NCI-H146 treated with DMSO at 0.1 percent for 48 hours (cell line): ENCODE measurements at regions not wholly inside any gene's neighbourhood (a gene's known extent, or its start where the extent isn't known, plus 50 kb on each side); places are given as distances from the start of the nearest gene placed in this dataset.

Experiments
- DNase-seq: peaks from one replicate; lab custom pipeline; 2025; ENCODE audit not compliant: unreplicated experiment; lab: John Stamatoyannopoulos, UW

- no peak for DNase-seq
Measured at GRCh38 chr5:1669276-1670155, 130.1 kb downstream of the MRPL36 start.

- peak; percentile 46 for DNase-seq
Measured at GRCh38 chr5:1668141-1668721, 131.4 kb downstream of the MRPL36 start.

GRCh38 chr5:1667648-1668140 is 131.9 kb downstream of the MRPL36 start:
- DNase-seq, result no peak

- no peak for DNase-seq
Measured at GRCh38 chr5:1666812-1667588, 132.6 kb downstream of the MRPL36 start.

GRCh38 chr5:1666221-1666620 is 133.4 kb downstream of the MRPL36 start:
- DNase-seq, result no peak

GRCh38 chr5:1665803-1666202 is 133.8 kb downstream of the MRPL36 start:
- DNase-seq, result no peak

GRCh38 chr5:1665231-1665630 is 134.4 kb downstream of the MRPL36 start:
- DNase-seq, result no peak

GRCh38 chr5:1663186-1663585 is 136.5 kb downstream of the MRPL36 start:
- DNase-seq, result no peak

- no peak for DNase-seq
Measured at GRCh38 chr5:1662559-1663085, 137.0 kb downstream of the MRPL36 start.

GRCh38 chr5:1661831-1662558 is 137.6 kb downstream of the MRPL36 start:
- DNase-seq, result no peak

GRCh38 chr5:1661311-1661710 is 137.6 kb upstream of the LPCAT1 start:
- DNase-seq, result no peak

GRCh38 chr5:1660511-1660910 is 136.8 kb upstream of the LPCAT1 start:
- DNase-seq, result no peak

GRCh38 chr5:1660001-1660400 is 136.2 kb upstream of the LPCAT1 start:
- no peak for DNase-seq

GRCh38 chr5:1659100-1659981 is 135.6 kb upstream of the LPCAT1 start:
- DNase-seq, result no peak

GRCh38 chr5:1658665-1659064 is 134.9 kb upstream of the LPCAT1 start:
- DNase-seq, result peak; percentile 39

GRCh38 chr5:1657161-1657741 is 133.5 kb upstream of the LPCAT1 start:
- no peak for DNase-seq

- no peak for DNase-seq
Measured at GRCh38 chr5:1656271-1656975, 132.7 kb upstream of the LPCAT1 start.

GRCh38 chr5:1655496-1656270 is 131.9 kb upstream of the LPCAT1 start:
- DNase-seq, result no peak
